Uterus (tissue), 2 donors: ENCODE measurements at regions not wholly inside any gene's neighbourhood (a gene's known extent, or its start where the extent isn't known, plus 50 kb on each side); places are given as distances from the start of the nearest gene placed in this dataset.

ENCODE experiments used
- POLR2A ChIP-seq, 2 donors: fragments of 450-650 bp; IDR thresholded peaks; one replicate each; pipeline ENCODE4 v1.6.1; 2016; ENCODE audit warnings: antibody characterized with exemption in 2 of 2, mild to moderate bottlenecking in 1 of 2, moderate library complexity in 1 of 2
- TF ChIP-seq, protein P1 (sequence below), 4 experiments: fragments of 200-600 bp in 2 of 4; fragments of 450-650 bp in 2 of 4; sonication (generic) in 2 of 4; IDR thresholded peaks; one replicate each; pipeline ENCODE4 v1.5.1; 2016 to 2019; ENCODE audit warnings: antibody characterized with exemption in 4 of 4, mild to moderate bottlenecking in 2 of 4, moderate library complexity in 1 of 4

DNA sequence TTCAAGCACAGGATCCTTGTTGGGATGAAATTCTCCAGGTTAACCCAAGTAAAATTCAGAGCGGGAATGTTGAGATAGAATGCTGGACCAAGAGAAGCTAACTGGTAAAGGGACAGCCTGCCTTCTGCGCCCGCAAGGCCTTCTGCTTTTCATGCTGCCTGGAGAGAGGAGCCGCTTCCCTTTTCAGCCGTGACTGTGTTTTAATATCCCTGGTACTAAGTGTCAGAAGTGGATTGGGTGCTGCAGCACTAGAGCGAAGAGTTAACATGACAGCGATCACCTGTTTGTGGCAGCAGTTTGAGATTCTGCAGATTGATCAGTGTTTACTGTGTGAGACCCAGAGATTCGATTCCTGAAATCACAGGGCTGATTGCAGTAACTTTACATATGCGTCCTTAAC, 197.4 kb upstream of the ZNF536 start:
- TF ChIP-seq, protein P1, sequence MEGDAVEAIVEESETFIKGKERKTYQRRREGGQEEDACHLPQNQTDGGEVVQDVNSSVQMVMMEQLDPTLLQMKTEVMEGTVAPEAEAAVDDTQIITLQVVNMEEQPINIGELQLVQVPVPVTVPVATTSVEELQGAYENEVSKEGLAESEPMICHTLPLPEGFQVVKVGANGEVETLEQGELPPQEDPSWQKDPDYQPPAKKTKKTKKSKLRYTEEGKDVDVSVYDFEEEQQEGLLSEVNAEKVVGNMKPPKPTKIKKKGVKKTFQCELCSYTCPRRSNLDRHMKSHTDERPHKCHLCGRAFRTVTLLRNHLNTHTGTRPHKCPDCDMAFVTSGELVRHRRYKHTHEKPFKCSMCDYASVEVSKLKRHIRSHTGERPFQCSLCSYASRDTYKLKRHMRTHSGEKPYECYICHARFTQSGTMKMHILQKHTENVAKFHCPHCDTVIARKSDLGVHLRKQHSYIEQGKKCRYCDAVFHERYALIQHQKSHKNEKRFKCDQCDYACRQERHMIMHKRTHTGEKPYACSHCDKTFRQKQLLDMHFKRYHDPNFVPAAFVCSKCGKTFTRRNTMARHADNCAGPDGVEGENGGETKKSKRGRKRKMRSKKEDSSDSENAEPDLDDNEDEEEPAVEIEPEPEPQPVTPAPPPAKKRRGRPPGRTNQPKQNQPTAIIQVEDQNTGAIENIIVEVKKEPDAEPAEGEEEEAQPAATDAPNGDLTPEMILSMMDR (IDR thresholded peaks at IDR 0.05): no peak
- TF ChIP-seq POLR2A (IDR thresholded peaks at IDR 0.05): no peak
